IMR-90 (cell line): ENCODE measurements at regions not wholly inside any gene's neighbourhood (a gene's known extent, or its start where the extent isn't known, plus 50 kb on each side); places are given as distances from the start of the nearest gene placed in this dataset.

ENCODE experiments used
- ATAC-seq: fragments of 200-7000 bp; cut with Tn5 transposase; 2 replicates; pipeline ENCODE4 v1.9.1; 2020; ENCODE audit warnings: low read depth, mild to moderate bottlenecking, moderate library complexity
- BruUV-seq: library from RNA; stranded (reverse); fragments of 400-500 nt; replicated peaks from 2 replicates; lab custom pipeline; 2021; lab: Mats Ljungman, UMichigan
- CTCF ChIA-PET: fragments of 300-600 bp; formaldehyde crosslinking; extraction: SDS; loops from one replicate; lab custom pipeline; 2021; ENCODE audit warnings: antibody characterized with exemption; lab: Yijun Ruan, JAX
- POLR2A ChIA-PET: fragments of 300-600 bp; sonication (Branson Sonifier 250); formaldehyde crosslinking; loops from one replicate; lab custom pipeline; 2022; ENCODE audit warnings: antibody characterized with exemption; ENCODE audit not compliant: unreplicated experiment; lab: Charles Lee
- DNase-seq: peaks from one replicate; pipeline ENCODE4 v3.0.0; 2013
- H2AFZ ChIP-seq: replicated peaks from 2 replicates; pipeline ENCODE3; 2013; ENCODE audit warnings: low read length, mild to moderate bottlenecking; ENCODE audit not compliant: poor library complexity
- H2AK5ac ChIP-seq: 2 replicates; pipeline ENCODE4 v1.6.1; 2013; ENCODE audit warnings: low read depth, low read length, inconsistent platforms
- H2AK9ac ChIP-seq: replicated peaks from 2 replicates; pipeline ENCODE3; 2013; ENCODE audit warnings: mild to moderate bottlenecking, low read depth, low read length, moderate library complexity; ENCODE audit not compliant: poor library complexity
- H2BK120ac ChIP-seq: 2 replicates; pipeline ENCODE4 v1.6.1; 2013; ENCODE audit warnings: low read depth, low read length, inconsistent platforms
- H2BK15ac ChIP-seq: 3 replicates; pipeline ENCODE4 v1.6.1; 2013; ENCODE audit warnings: low read depth, low read length, inconsistent platforms
- H2BK20ac ChIP-seq: 2 replicates; pipeline ENCODE4 v1.6.1; 2013; ENCODE audit warnings: low read depth, mild to moderate bottlenecking, inconsistent platforms, low read length, moderate library complexity
- H2BK5ac ChIP-seq: 2 replicates; pipeline ENCODE4 v1.6.1; 2013; ENCODE audit warnings: mild to moderate bottlenecking, low read depth, low read length, inconsistent platforms; ENCODE audit not compliant: poor library complexity, severe bottlenecking
- H3K14ac ChIP-seq: replicated peaks from 2 replicates; pipeline ENCODE4 v1.6.1; 2013; ENCODE audit warnings: low read depth, low read length, inconsistent platforms
- H3K18ac ChIP-seq: 2 replicates; pipeline ENCODE4 v1.6.1; 2013; ENCODE audit warnings: low read depth, low read length, control low read depth
- H3K23ac ChIP-seq: 2 replicates; pipeline ENCODE4 v1.6.1; 2013; ENCODE audit warnings: low read depth, low read length, inconsistent platforms
- H3K27ac ChIP-seq: 2 replicates; pipeline ENCODE4 v1.5.1; 2013; ENCODE audit warnings: mild to moderate bottlenecking, control low read depth, low read length; ENCODE audit not compliant: insufficient read depth
- H3K27me3 ChIP-seq: 2 replicates; pipeline ENCODE4 v1.6.1; 2013; ENCODE audit warnings: low read length; ENCODE audit not compliant: control insufficient read depth, insufficient read depth
- H3K36me3 ChIP-seq: 2 replicates; pipeline ENCODE4 v1.6.1; 2013; ENCODE audit warnings: low read length, mixed read lengths; ENCODE audit not compliant: control insufficient read depth, insufficient read depth
- H3K4ac ChIP-seq: 2 replicates; pipeline ENCODE4 v1.6.1; 2013; ENCODE audit warnings: low read depth, low read length, inconsistent platforms
- H3K4me1 ChIP-seq: 2 replicates; pipeline ENCODE4 v1.6.1; 2013; ENCODE audit warnings: low read length, mixed read lengths; ENCODE audit not compliant: control insufficient read depth, insufficient read depth
- H3K4me2 ChIP-seq: 2 replicates; pipeline ENCODE4 v1.6.1; 2013; ENCODE audit warnings: low read depth, mild to moderate bottlenecking, control low read depth, low read length, moderate library complexity
- H3K4me3 ChIP-seq: 2 replicates; pipeline ENCODE4 v1.5.1; 2013; ENCODE audit warnings: low read depth, mild to moderate bottlenecking, control low read depth, low read length, moderate library complexity; ENCODE audit not compliant: insufficient read depth
- H3K56ac ChIP-seq: 2 replicates; pipeline ENCODE4 v1.6.1; 2013; ENCODE audit warnings: low read length, inconsistent platforms; ENCODE audit not compliant: insufficient read depth; ENCODE audit errors: extremely low read depth
- H3K79me1 ChIP-seq, 2 experiments: 2 replicates each; pipeline ENCODE4 v1.6.1; 2013; ENCODE audit warnings: low read length in 2 of 2, inconsistent platforms in 1 of 2, low read depth in 1 of 2
- H3K9ac ChIP-seq: 2 replicates; pipeline ENCODE4 v1.6.1; 2013; ENCODE audit warnings: low read depth, low read length, control low read depth
- H3K9me1 ChIP-seq: 2 replicates; pipeline ENCODE4 v1.6.1; 2013; ENCODE audit warnings: low read length, inconsistent platforms; ENCODE audit not compliant: insufficient read depth
- H3K9me3 ChIP-seq: 2 replicates; pipeline ENCODE4 v1.6.1; 2013; ENCODE audit warnings: low read length; ENCODE audit not compliant: control insufficient read depth, insufficient read depth
- H4K20me1 ChIP-seq: 2 replicates; pipeline ENCODE4 v1.6.1; 2013; ENCODE audit warnings: low read length, inconsistent platforms; ENCODE audit not compliant: insufficient read depth
- H4K5ac ChIP-seq: 2 replicates; pipeline ENCODE4 v1.6.1; 2013; ENCODE audit warnings: mild to moderate bottlenecking, low read depth, low read length, control low read depth
- H4K8ac ChIP-seq, 2 experiments: 2 replicates each; pipeline ENCODE4 v1.6.1; 2013; ENCODE audit warnings: low read depth in 2 of 2, low read length in 2 of 2, control low read depth in 1 of 2, inconsistent platforms in 1 of 2
- H4K91ac ChIP-seq: 2 replicates; pipeline ENCODE4 v1.6.1; 2013; ENCODE audit warnings: low read depth, low read length, inconsistent platforms; ENCODE audit not compliant: insufficient read depth
- FOS ChIP-seq: fragments of 150-350 bp; IDR thresholded peaks from 2 replicates; pipeline ENCODE4 v1.6.1; 2016; ENCODE audit warnings: low read depth, low read length
- MAZ ChIP-seq: IDR thresholded peaks from 2 replicates; pipeline ENCODE4 v1.6.1; 2012; ENCODE audit warnings: low read depth, mild to moderate bottlenecking, low read length, improper control_type of control experiment, moderate library complexity, borderline replicate concordance
- USF2 ChIP-seq: fragments of 150-350 bp; IDR thresholded peaks from 2 replicates; pipeline ENCODE4 v1.6.1; 2017; ENCODE audit warnings: mild to moderate bottlenecking, antibody characterized with exemption, low read length, low read depth
- WGBS, 2 experiments: methylation state at CpG; one replicate each; pipeline versions ENCODE4 v1.1.5 to v1.1.7; 2013; ENCODE audit warnings: missing lambda C conversion rate in 2 of 2; ENCODE audit not compliant: insufficient read length in 1 of 2; ENCODE audit errors: extremely low coverage in 2 of 2; 5-methylcytosine and 5-hydroxymethylcytosine counted together
- dilution Hi-C: fragments of 300-500 bp; cut with HindIII; formaldehyde crosslinking; loops from one replicate; pipeline ENCODE4 v1.14.3; 2018; ENCODE audit warnings: low sequenced_read_pairs; ENCODE audit not compliant: unreplicated experiment
- in situ Hi-C: fragments of 300-500 bp; cut with MboI; formaldehyde crosslinking; loops from 3 replicates; pipeline ENCODE4 v1.14.3; 2019; ENCODE audit warnings: low sequenced_read_pairs, inconsistent platforms, mixed read lengths
- intact Hi-C: fragments of 100-400 bp; cut with micrococcal nuclease; formaldehyde crosslinking; loops from 2 replicates; pipeline ENCODE4 v1.10.0; 2022

- H3K9ac ChIP-seq, result no peak overlapping the region
- no peak overlapping the region for H3K4ac ChIP-seq
- H2BK120ac ChIP-seq, result no peak overlapping the region
- TF ChIP-seq MAZ, result no peak
- no peak for TF ChIP-seq FOS
- TF ChIP-seq USF2, result no peak
- no peak overlapping the region for H2BK5ac ChIP-seq
- H3K23ac ChIP-seq, result no peak overlapping the region
- ChIA-PET POLR2A (no interaction called here), CTCF (no interaction called here)
- no peak overlapping the region for H4K5ac ChIP-seq
- ATAC-seq, result no peak
- H3K27ac ChIP-seq, result no peak overlapping the region
- no peak for DNase-seq
- H2AK5ac ChIP-seq, result no peak overlapping the region
- BruUV-seq, result no TSS peak
- H2AFZ ChIP-seq, result no peak overlapping the region
- no peak overlapping the region for H3K56ac ChIP-seq
- no peaks in the 10 kb centered on the region for H3K9me1 ChIP-seq
- H3K14ac ChIP-seq, result no peak overlapping the region
- no peak overlapping the region for H4K91ac ChIP-seq
- no peak overlapping the region for H2BK15ac ChIP-seq
- no peaks in the 10 kb centered on the region for H3K36me3 ChIP-seq
- H3K9me3 ChIP-seq, result peaks cover 12% of the 10 kb centered on the region
- H3K79me1 ChIP-seq, result no peaks in the 10 kb centered on the region
- 71% methylated on average over 1 of the region's 4 CpGs; no CpG with 5 or more reads in 1 of the 2 experiments for WGBS, 2 experiments
- no peak overlapping the region for H2AK9ac ChIP-seq
- no peaks in the 10 kb centered on the region for H3K27me3 ChIP-seq
- H3K4me3 ChIP-seq, result no peak overlapping the region
- no peak overlapping the region for H4K8ac ChIP-seq
- H3K4me2 ChIP-seq, result no peak overlapping the region
- H3K18ac ChIP-seq, result no peak overlapping the region
- dilution Hi-C loops, result no loop called here
- H4K20me1 ChIP-seq, result no peaks in the 10 kb centered on the region
- in situ Hi-C loops, result no loop called here
- intact Hi-C loops, result no loop called here
- no peak overlapping the region for H2BK20ac ChIP-seq
- no peaks in the 10 kb centered on the region for H3K4me1 ChIP-seq
These were observed 1772.4 kb upstream of the CDH9 start for GRCh38 chr5:28810751-28811136.
